WTC11 (cell line): ENCODE measurements at regions not wholly inside any gene's neighbourhood (a gene's known extent, or its start where the extent isn't known, plus 50 kb on each side); places are given as distances from the start of the nearest gene placed in this dataset.
A peak's percentile ranks its signal among the peaks of the same experiment; 100 is the strongest.
"Not testable (repeated sequence)": the region's sequence is repeated elsewhere in the genome, so short reads cannot be mapped to it uniquely, and the experiment has no call there.

ENCODE experiments used
- ATAC-seq: fragments of 200-7000 bp; cut with Tn5 transposase; 2 replicates; pipeline ENCODE4 v1.10.0; 2021; ENCODE audit warnings: mild to moderate bottlenecking, moderate library complexity
- CTCF ChIA-PET: fragments of 300-600 bp; sonication (Branson Sonifier 250); formaldehyde crosslinking; loops from one replicate; lab custom pipeline; 2021; ENCODE audit warnings: antibody characterized with exemption; lab: Charles Lee
- POLR2A ChIA-PET: fragments of 350-600 bp; sonication (Branson Sonifier 250); formaldehyde crosslinking; loops from one replicate; lab custom pipeline; 2021; ENCODE audit warnings: antibody characterized with exemption; lab: Charles Lee
- DNase-seq: peaks from one replicate; pipeline ENCODE4 v3.0.0; 2021; ENCODE audit warnings: low spot score
- H3K27ac Mint-ChIP-seq: 2 replicates; pipeline ENCODE4 v1.8.0; 2021; ENCODE audit warnings: mixed read lengths
- H3K27me3 Mint-ChIP-seq: 2 replicates; pipeline ENCODE4 v1.8.0; 2021; ENCODE audit warnings: low read depth, mild to moderate bottlenecking, moderate library complexity, mixed read lengths
- H3K36me3 Mint-ChIP-seq: 2 replicates; pipeline ENCODE4 v1.8.0; 2021; ENCODE audit warnings: mixed read lengths
- H3K4me1 Mint-ChIP-seq: 2 replicates; pipeline ENCODE4 v1.8.0; 2022; ENCODE audit warnings: mixed read lengths
- H3K4me3 Mint-ChIP-seq: 2 replicates; pipeline ENCODE4 v1.8.0; 2021; ENCODE audit warnings: mild to moderate bottlenecking, moderate library complexity, mixed read lengths
- H3K9me3 Mint-ChIP-seq: 2 replicates; pipeline ENCODE4 v1.8.0; 2021; ENCODE audit warnings: mixed read lengths
- CREM ChIP-seq: sonication (generic); formaldehyde crosslinking; IDR thresholded peaks from 2 replicates; pipeline ENCODE4 v1.8.1; 2022; ENCODE audit warnings: mild to moderate bottlenecking, missing genetic modification reagents, moderate library complexity
- FOXJ3 ChIP-seq: sonication (generic); formaldehyde crosslinking; IDR thresholded peaks from 2 replicates; pipeline ENCODE4 v1.9.0; 2021; ENCODE audit warnings: missing genetic modification reagents, mild to moderate bottlenecking, borderline replicate concordance
- TF ChIP-seq, protein P1 (sequence below): sonication (generic); formaldehyde crosslinking; IDR thresholded peaks from 2 replicates; pipeline ENCODE4 v1.8.1; 2023; ENCODE audit warnings: mild to moderate bottlenecking, missing genetic modification reagents, moderate library complexity

DNA sequence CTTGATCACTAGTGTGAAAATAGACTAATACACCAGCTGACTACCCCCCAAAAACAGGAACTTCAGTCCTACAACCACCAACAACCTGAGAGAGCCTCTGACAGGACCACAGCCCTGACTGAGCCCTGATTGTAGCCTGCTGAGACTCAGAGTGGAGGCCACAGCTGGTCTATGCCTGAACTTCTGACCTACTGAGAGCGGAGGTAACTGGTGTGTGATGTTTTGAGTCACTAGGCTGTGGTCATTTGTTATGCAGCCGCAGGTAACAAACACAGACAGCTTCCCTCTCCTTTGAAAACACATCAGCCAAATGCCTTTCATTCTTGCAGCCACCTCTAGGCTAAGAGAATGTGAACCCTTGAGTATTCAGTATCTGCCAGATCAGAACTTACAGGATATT lies 631.1 kb downstream of the PRIM2 start:
- H3K4me3 Mint-ChIP-seq, DNase-seq, H3K9me3 Mint-ChIP-seq, H3K4me1 Mint-ChIP-seq, H3K27me3 Mint-ChIP-seq, CTCF ChIA-PET, POLR2A ChIA-PET, H3K27ac Mint-ChIP-seq: not testable (repeated sequence)
- peak; percentile 93 for ATAC-seq
- peaks cover 17% of the 10 kb centered on the region for H3K36me3 Mint-ChIP-seq

DNA sequence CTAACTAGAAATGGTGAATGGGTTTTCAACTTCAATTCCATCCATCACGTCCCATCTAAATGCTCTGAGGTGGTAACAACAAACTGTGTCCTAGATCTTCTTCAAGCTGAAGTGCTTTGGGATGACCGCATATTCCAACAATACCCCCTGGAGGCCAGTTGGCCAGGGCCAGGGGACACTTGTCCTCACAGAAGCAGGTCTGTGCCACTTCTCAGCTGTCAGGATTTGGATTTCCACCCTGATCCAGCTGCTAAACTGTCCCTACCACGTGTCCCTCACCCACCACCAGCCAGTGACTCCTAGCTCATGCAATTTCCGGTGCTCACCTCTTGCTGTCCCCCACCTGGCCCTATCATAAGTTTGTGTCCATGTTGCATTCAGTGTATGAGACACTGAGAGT lies 633.0 kb downstream of the PRIM2 start:
- H3K4me1 Mint-ChIP-seq, POLR2A ChIA-PET, CTCF ChIA-PET, H3K27me3 Mint-ChIP-seq, H3K9me3 Mint-ChIP-seq, H3K4me3 Mint-ChIP-seq, H3K27ac Mint-ChIP-seq, ATAC-seq, DNase-seq: not testable (repeated sequence)
- peaks cover 17% of the 10 kb centered on the region for H3K36me3 Mint-ChIP-seq

DNA sequence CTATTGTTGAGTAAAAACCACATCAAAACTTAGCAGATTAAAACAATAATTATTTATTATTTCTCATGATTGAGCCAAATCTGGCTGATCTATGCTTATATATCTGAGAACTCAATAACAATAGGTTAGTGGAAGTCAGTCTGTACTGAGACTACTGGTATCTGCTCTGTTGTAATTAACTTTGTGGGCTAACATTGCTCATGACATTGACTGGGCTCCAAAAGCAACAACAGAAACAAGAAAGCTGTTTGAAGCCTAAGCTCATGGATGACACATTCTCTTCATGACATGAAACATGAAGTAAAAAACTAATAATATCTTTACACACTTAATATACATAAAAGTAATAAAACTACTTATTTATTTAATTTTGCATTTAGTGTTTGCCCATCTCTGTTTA lies 649.3 kb downstream of the PRIM2 start:
- H3K4me1 Mint-ChIP-seq, H3K27me3 Mint-ChIP-seq, DNase-seq, ATAC-seq, H3K36me3 Mint-ChIP-seq, H3K27ac Mint-ChIP-seq, CTCF ChIA-PET, POLR2A ChIA-PET, H3K4me3 Mint-ChIP-seq: not testable (repeated sequence)
- H3K9me3 Mint-ChIP-seq, result peaks cover 13% of the 10 kb centered on the region

DNA sequence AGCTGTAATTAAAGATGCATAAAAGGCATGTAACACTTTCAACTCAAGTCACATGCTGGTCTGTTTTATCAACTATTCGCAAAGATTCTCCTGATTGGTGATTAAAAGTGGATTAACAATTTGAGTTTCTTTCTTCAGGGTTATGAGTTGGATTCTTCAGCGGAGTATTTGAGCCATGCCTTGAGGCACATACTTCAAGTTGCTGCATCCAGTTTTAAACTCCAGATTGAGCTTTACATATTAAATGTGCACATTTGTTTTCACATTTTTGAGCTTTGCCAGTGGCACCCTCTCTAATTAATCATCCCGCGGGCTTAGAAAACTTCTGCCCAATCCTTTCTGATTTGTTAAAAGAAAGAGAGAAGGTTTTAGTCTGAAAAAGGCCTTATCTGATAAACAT lies 654.5 kb downstream of the PRIM2 start:
- H3K27me3 Mint-ChIP-seq, POLR2A ChIA-PET, H3K36me3 Mint-ChIP-seq, H3K27ac Mint-ChIP-seq, ATAC-seq, DNase-seq, CTCF ChIA-PET, H3K4me1 Mint-ChIP-seq, H3K4me3 Mint-ChIP-seq: not testable (repeated sequence)
- H3K9me3 Mint-ChIP-seq, result peaks cover 27% of the 10 kb centered on the region

DNA sequence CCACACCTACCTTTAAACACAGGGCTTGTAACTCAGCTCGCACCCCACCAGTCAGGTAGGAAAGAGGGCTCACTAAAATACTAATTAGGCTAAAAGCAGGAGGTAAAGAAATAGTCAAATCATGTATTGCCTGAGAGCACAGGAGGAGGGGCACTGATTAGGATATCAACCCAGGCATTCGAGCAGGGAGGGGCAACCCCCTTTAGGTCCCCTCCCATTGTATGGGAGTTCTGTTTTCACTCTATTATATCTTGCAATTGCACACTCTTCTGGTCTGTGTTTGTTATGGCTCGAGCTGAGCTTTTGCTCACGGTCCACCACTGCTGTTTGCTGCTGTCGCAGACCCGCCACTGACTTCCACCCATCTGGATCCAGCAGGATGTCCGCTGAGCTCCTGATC lies 657.2 kb downstream of the PRIM2 start:
- ATAC-seq, result no peak
- CTCF ChIA-PET, result no interaction called here
- Mint-ChIP-seq H3K9me3 (peaks cover 35% of the 10 kb centered on the region), H3K4me3 (no peak overlapping the region)
- no peak for TF ChIP-seq FOXJ3
- TF ChIP-seq CREM (CRISPR knock-in tag), result no peak
- TF ChIP-seq, protein P1, sequence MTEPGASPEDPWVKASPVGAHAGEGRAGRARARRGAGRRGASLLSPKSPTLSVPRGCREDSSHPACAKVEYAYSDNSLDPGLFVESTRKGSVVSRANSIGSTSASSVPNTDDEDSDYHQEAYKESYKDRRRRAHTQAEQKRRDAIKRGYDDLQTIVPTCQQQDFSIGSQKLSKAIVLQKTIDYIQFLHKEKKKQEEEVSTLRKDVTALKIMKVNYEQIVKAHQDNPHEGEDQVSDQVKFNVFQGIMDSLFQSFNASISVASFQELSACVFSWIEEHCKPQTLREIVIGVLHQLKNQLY (CRISPR knock-in tag), result no peak
- TF ChIP-seq, all 79 proteins: peak for 0
- Mint-ChIP-seq H3K36me3 (peaks cover 3% of the 10 kb centered on the region), H3K27ac (no peak overlapping the region), H3K27me3 (peaks cover 4% of the 10 kb centered on the region; the same call in 1 of the 2 replicates), H3K4me1 (no peaks in the 10 kb centered on the region)
- DNase-seq, result no peak
- POLR2A ChIA-PET, result no interaction called here

DNA sequence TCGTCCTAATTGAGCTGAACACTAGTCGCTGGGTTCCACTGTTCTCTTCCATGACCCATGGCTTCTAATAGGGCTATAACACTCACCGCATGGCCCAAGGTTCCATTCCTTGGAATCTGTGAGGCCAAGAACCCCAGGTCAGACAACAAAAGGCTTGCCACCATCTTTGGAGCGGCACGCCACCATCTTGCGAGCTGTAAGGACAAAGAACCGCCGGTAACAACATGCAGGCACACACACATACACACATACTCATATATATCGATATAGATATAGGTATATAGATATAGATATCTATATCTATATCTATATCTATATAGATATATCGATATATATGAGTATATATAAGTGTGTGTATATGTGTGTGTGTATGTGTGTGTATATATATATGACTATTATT lies 657.7 kb downstream of the PRIM2 start:
- CTCF ChIA-PET, ATAC-seq, H3K4me1 Mint-ChIP-seq, H3K4me3 Mint-ChIP-seq, DNase-seq, H3K36me3 Mint-ChIP-seq, H3K27me3 Mint-ChIP-seq, H3K27ac Mint-ChIP-seq, POLR2A ChIA-PET: not testable (repeated sequence)
- H3K9me3 Mint-ChIP-seq, result peaks cover 38% of the 10 kb centered on the region

DNA sequence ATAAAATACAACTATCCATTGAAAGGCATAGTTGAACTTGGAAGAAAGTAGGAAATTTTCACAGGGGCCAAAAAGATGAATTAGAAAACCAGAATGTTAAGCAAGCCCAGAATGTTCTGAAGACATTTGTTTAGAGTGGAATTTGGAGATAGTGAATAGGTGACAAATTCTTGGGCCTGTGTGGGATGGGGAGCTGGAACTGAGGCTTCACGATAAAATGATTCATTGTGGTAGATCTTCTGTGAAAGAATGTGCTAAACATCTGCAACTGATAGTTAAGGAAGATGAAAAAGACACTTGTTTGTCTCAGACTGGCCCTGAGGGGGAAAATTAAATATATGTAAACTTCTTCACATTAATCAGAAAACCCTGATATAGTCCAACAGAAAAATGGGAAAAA lies 658.9 kb downstream of the PRIM2 start:
- H3K36me3 Mint-ChIP-seq, H3K4me3 Mint-ChIP-seq, H3K4me1 Mint-ChIP-seq, H3K27ac Mint-ChIP-seq, POLR2A ChIA-PET, H3K27me3 Mint-ChIP-seq, CTCF ChIA-PET, ATAC-seq, DNase-seq: not testable (repeated sequence)
- peaks cover 42% of the 10 kb centered on the region for H3K9me3 Mint-ChIP-seq

DNA sequence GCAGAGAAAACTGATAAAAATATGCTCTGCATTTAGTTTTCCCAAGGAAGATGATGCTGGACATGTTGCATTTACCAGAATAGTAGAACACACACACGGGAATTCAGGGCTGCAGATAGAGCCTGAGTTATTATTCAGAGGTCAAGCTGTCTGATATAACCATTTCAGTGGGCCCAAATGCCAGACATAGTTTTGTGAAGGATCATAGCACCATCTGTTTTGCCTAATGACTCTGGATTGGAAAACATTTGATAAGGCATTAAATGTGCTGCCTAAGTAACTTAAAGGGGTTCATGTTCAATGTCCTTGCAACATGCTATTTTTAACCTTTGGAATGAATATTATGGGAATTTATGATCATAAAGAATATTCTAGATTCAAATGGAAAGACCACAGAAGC lies 666.2 kb downstream of the PRIM2 start:
- H3K27me3 Mint-ChIP-seq, H3K4me3 Mint-ChIP-seq, H3K27ac Mint-ChIP-seq, POLR2A ChIA-PET, DNase-seq, H3K4me1 Mint-ChIP-seq, ATAC-seq, CTCF ChIA-PET: not testable (repeated sequence)
- Mint-ChIP-seq H3K36me3 (peaks cover 13% of the 10 kb centered on the region), H3K9me3 (peaks cover 57% of the 10 kb centered on the region)

DNA sequence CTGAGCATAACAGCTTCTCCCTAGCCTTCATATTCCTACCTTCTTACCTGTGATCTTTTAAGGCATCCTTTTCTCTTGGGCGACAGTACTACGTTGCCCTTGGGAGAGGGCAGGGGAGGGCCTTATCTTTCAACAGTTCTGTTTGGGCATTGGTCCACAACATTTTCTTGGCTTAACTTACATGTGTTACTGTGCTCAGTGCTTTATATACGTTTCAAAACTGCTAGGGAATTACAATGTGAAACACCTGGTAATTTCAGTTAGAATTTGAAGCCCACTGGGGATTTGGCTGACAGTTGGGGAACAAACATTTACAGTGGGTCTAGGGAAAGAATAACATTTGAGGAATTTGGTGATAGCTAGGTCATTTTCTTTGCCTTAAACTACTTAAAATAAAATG lies 667.1 kb downstream of the PRIM2 start:
- H3K9me3 Mint-ChIP-seq, result peaks cover 61% of the 10 kb centered on the region
- POLR2A ChIA-PET, result not testable (repeated sequence)
- peaks cover 13% of the 10 kb centered on the region for H3K36me3 Mint-ChIP-seq

DNA sequence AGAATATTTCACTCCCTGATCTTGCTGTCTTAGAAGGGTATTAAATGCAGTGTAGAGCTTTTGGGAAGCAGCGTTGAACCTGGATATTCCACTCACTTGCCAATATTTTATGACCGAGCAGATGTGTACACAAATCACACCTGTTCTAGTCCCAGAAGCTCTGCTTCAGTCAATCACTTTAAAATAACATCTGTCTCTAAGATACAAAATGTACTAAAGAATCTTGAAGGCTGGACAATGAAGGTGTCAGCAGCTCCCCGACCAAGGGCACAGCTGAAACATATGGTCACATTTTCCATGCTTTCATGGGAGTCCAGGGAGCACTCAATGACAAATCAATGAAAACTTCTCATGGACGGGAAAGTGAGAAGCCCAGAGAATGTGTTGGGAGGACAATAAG lies 668.3 kb downstream of the PRIM2 start:
- H3K27ac Mint-ChIP-seq, H3K27me3 Mint-ChIP-seq, POLR2A ChIA-PET: not testable (repeated sequence)

More for the DNA sequence above, 667.1 kb downstream of the PRIM2 start:
- H3K27me3 Mint-ChIP-seq, H3K27ac Mint-ChIP-seq, H3K4me1 Mint-ChIP-seq, DNase-seq, ATAC-seq, H3K4me3 Mint-ChIP-seq, CTCF ChIA-PET: not testable (repeated sequence)

DNA sequence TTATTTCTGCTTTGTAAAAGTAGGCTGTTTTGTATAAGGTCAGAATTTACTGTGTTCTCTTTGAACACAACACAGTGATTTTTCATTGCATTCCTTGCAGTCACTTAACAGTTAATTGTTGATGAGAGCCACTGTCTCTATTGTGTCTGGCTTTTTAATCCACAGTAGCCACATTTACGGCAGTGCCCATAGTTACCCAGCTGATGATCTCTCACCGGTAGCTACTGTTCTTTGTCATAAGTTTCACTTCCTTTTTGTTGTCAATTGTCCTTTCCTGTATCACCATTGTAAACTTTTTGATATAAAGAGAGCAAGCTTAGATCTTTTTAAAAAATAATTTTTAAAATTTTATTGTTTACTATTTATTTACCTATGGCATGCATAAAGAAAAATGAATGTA lies 669.2 kb downstream of the PRIM2 start:
- not testable (repeated sequence) for H3K4me1 Mint-ChIP-seq
- peaks cover 63% of the 10 kb centered on the region for H3K9me3 Mint-ChIP-seq

More for the DNA sequence above, 668.3 kb downstream of the PRIM2 start:
- H3K36me3 Mint-ChIP-seq, CTCF ChIA-PET, H3K4me1 Mint-ChIP-seq, DNase-seq, H3K4me3 Mint-ChIP-seq, ATAC-seq: not testable (repeated sequence)
- H3K9me3 Mint-ChIP-seq, result peaks cover 61% of the 10 kb centered on the region

DNA sequence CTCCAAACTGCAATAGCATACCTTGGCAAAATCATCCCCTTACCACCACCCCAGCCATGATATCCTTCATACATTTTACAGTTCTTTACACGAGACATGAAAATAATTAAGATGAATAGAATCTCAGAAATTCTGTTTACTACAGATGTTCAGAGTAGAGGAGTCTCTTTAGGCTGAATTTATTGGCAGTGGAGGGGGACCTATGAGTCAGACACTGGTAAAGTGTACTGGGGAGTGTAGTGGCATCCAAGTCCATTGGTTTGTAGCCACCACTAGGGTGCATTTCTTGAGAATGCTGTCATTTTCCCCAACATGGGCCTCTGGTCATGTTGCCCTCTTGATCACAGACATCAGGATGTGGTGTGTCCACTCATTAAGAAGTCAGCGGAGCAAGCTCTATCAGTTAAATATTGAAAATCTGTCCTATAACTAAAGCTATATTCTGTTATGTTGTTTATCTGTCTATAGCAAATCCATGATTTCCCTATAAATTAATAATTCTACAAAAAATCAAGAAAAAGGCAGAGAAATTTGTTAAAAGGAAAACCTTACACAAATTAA lies 672.2 kb downstream of the PRIM2 start:
- H3K36me3 Mint-ChIP-seq, ATAC-seq, H3K4me3 Mint-ChIP-seq, H3K27me3 Mint-ChIP-seq, POLR2A ChIA-PET, H3K4me1 Mint-ChIP-seq, CTCF ChIA-PET, DNase-seq, H3K27ac Mint-ChIP-seq: not testable (repeated sequence)
- H3K9me3 Mint-ChIP-seq, result peaks cover 63% of the 10 kb centered on the region

More for the DNA sequence above, 669.2 kb downstream of the PRIM2 start:
- DNase-seq, H3K36me3 Mint-ChIP-seq, H3K4me3 Mint-ChIP-seq, ATAC-seq, H3K27me3 Mint-ChIP-seq, H3K27ac Mint-ChIP-seq, POLR2A ChIA-PET, CTCF ChIA-PET: not testable (repeated sequence)
